Thyroid gland (tissue), 4 donors: ENCODE measurements at regions not wholly inside any gene's neighbourhood (a gene's known extent, or its start where the extent isn't known, plus 50 kb on each side); places are given as distances from the start of the nearest gene placed in this dataset.

Experiments used
- DNase-seq, 2 donors: peaks; one replicate each; pipeline ENCODE4 v3.0.0-alpha.2; 2019
- H3K27ac ChIP-seq, 3 donors: fragments of 200-600 bp; sonication (generic); 1 replicate in 2 of 3; 2 replicates in 1 of 3; pipeline ENCODE4 v1.5.1; 2016 to 2019; ENCODE audit warnings: mild to moderate bottlenecking in 1 of 3, moderate library complexity in 1 of 3
- H3K27me3 ChIP-seq: fragments of 200-600 bp; sonication (generic); one replicate; pipeline ENCODE4 v1.5.1; 2019
- H3K36me3 ChIP-seq, 2 donors: fragments of 200-600 bp; sonication (generic); one replicate each; pipeline ENCODE4 v1.5.1; 2016 to 2019
- H3K4me1 ChIP-seq, 2 donors: fragments of 200-600 bp; sonication (generic); one replicate each; pipeline ENCODE4 v1.5.1; 2017 to 2019
- H3K4me3 ChIP-seq, 3 donors: fragments of 200-600 bp; sonication (generic); replicated peaks in 1 of 3; 1 replicate in 2 of 3; 2 replicates in 1 of 3; pipeline ENCODE4 v1.5.1; 2016; ENCODE audit warnings: mild to moderate bottlenecking in 1 of 3
- H3K9me3 ChIP-seq: fragments of 200-600 bp; sonication (generic); one replicate; pipeline ENCODE4 v1.5.1; 2017
- CTCF ChIP-seq, 6 experiments: fragments of 200-600 bp in 3 of 6; fragments of 450-650 bp in 3 of 6; sonication (generic) in 3 of 6; IDR thresholded peaks; one replicate each; pipeline ENCODE4 v1.5.1; 2016 to 2019; ENCODE audit warnings: antibody characterized with exemption in 6 of 6, mild to moderate bottlenecking in 2 of 6, inconsistent platforms in 1 of 6, moderate library complexity in 1 of 6
- POLR2A ChIP-seq, 2 donors: fragments of 450-650 bp; IDR thresholded peaks; one replicate each; pipeline ENCODE4 v1.6.1; 2017; ENCODE audit warnings: antibody characterized with exemption in 2 of 2, mild to moderate bottlenecking in 2 of 2, moderate library complexity in 1 of 2
- WGBS, 2 donors: methylation state at CpG; one replicate each; pipeline ENCODE4 v1.1.5; 2017; 5-methylcytosine and 5-hydroxymethylcytosine counted together
- intact Hi-C: fragments of 100-400 bp; cut with DNase I; formaldehyde crosslinking; loops from one replicate; pipeline ENCODE4 v1.15.1; 2023

GRCh38 chr11:80393210-80393609, 952.4 kb upstream of the TENM4 start:
- no peaks in the 10 kb centered on the region for H3K36me3 ChIP-seq
- no peak for DNase-seq
- 63 to 88% methylated on average over 3 of the region's 3 CpGs for WGBS, 2 donors
- intact Hi-C loops = no loop called here
- no peak overlapping the region for H3K4me3 ChIP-seq
- no peaks in the 10 kb centered on the region for H3K4me1 ChIP-seq
- no peak overlapping the region for H3K27ac ChIP-seq
- TF ChIP-seq CTCF (IDR thresholded peaks at IDR 0.05) (no peak), POLR2A (IDR thresholded peaks at IDR 0.05) (no peak)
- H3K9me3 ChIP-seq = no peaks in the 10 kb centered on the region
- H3K27me3 ChIP-seq = no peaks in the 10 kb centered on the region

GRCh38 chr11:80390505-80390904, 949.7 kb upstream of the TENM4 start:
- DNase-seq = no peak
- H3K36me3 ChIP-seq = no peaks in the 10 kb centered on the region
- no peaks in the 10 kb centered on the region for H3K4me1 ChIP-seq
- no peak overlapping the region for H3K4me3 ChIP-seq
- intact Hi-C loops = no loop called here
- 63 to 72% methylated on average over 2 of the region's 2 CpGs for WGBS, 2 donors
- no peaks in the 10 kb centered on the region for H3K9me3 ChIP-seq
- TF ChIP-seq POLR2A (IDR thresholded peaks at IDR 0.05) (no peak), CTCF (IDR thresholded peaks at IDR 0.05) (no peak)
- H3K27ac ChIP-seq = no peak overlapping the region
- no peaks in the 10 kb centered on the region for H3K27me3 ChIP-seq

GRCh38 chr11:80388536-80388935, 947.7 kb upstream of the TENM4 start:
- H3K4me3 ChIP-seq = no peak overlapping the region
- intact Hi-C loops = no loop called here
- no peaks in the 10 kb centered on the region for H3K9me3 ChIP-seq
- no peak for DNase-seq
- H3K36me3 ChIP-seq = no peaks in the 10 kb centered on the region
- no peaks in the 10 kb centered on the region for H3K4me1 ChIP-seq
- TF ChIP-seq CTCF (IDR thresholded peaks at IDR 0.05) (no peak), POLR2A (IDR thresholded peaks at IDR 0.05) (no peak)
- no peaks in the 10 kb centered on the region for H3K27me3 ChIP-seq
- no peak overlapping the region for H3K27ac ChIP-seq
- 51 to 57% methylated on average over 4 of the region's 4 CpGs for WGBS, 2 donors

- WGBS, 2 donors = 42 to 65% methylated on average over 1 of the region's 1 CpG
- H3K4me1 ChIP-seq = no peaks in the 10 kb centered on the region
- no peaks in the 10 kb centered on the region for H3K9me3 ChIP-seq
- H3K36me3 ChIP-seq = no peaks in the 10 kb centered on the region
- no peaks in the 10 kb centered on the region for H3K27me3 ChIP-seq
- no peak for TF ChIP-seq POLR2A (IDR thresholded peaks at IDR 0.05)
- TF ChIP-seq CTCF (IDR thresholded peaks at IDR 0.05) = no peak
- intact Hi-C loops = no loop called here
- DNase-seq = no peak
- H3K4me3 ChIP-seq = no peak overlapping the region
- H3K27ac ChIP-seq = no peak overlapping the region
These were observed 947.3 kb upstream of the TENM4 start for GRCh38 chr11:80388130-80388529.

GRCh38 chr11:80383655-80384054, 942.8 kb upstream of the TENM4 start:
- Histone ChIP-seq H3K36me3 (no peaks in the 10 kb centered on the region), H3K4me3 (no peak overlapping the region), H3K9me3 (no peaks in the 10 kb centered on the region), H3K27ac (no peak overlapping the region), H3K4me1 (no peaks in the 10 kb centered on the region), H3K27me3 (no peaks in the 10 kb centered on the region)
- no peak for TF ChIP-seq CTCF (IDR thresholded peaks at IDR 0.05)
- no peak for TF ChIP-seq POLR2A (IDR thresholded peaks at IDR 0.05)
- WGBS, 2 donors = 37 to 42% methylated on average over 3 of the region's 3 CpGs
- intact Hi-C loops = no loop called here
- no peak for DNase-seq
